T47D (cell line): ENCODE measurements at regions not wholly inside any gene's neighbourhood (a gene's known extent, or its start where the extent isn't known, plus 50 kb on each side); places are given as distances from the start of the nearest gene placed in this dataset.
"Not testable (repeated sequence)": the region's sequence is repeated elsewhere in the genome, so short reads cannot be mapped to it uniquely, and the experiment has no call there.

ENCODE experiments used
- DNase-seq, 2 experiments: peaks; one replicate each; pipeline versions ENCODE4 v3.0.0 to v3.0.0-alpha.2; 2011 to 2012; ENCODE audit warnings: low read depth in 1 of 2, low spot score in 1 of 2
- JUND ChIP-seq: IDR thresholded peaks from 2 replicates; pipeline ENCODE4 v1.6.1; 2012; ENCODE audit warnings: low read depth
- in situ Hi-C: cut with HindIII; loops from 2 replicates; pipeline ENCODE4 v1.10.0; 2016; ENCODE audit warnings: low sequenced_read_pairs, low pct_unique_long_range_greater_than_20kb

DNA sequence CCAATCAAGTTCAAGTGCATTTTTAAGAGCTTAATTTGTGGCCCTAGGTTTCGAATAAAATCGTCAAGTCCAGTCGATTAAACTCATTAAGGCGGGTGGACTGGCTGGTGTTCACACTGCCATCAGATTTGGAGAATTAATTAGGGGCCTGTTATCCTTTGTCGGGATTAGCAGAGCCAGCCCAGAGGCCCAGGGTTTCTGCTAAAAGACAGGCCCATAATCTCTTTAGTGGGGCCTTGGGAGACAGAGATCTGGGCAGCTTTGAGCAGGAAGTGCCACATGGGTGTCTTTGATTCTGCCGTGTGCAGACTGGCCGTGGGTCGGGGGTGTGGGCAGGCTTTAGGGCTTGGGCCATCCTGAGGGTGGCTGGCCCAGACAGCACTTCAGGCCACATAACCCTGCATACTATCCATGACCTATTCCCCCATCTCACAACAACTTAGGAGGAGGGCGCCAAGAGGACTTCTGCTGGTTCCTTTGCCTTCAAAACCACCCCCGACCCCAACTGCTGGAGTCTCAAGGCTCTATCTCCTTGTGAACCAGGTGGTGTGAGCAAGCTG lies 94.7 kb downstream of the PLXNA1 start:
- in situ Hi-C loops: no loop called here
- no peak for DNase-seq
- TF ChIP-seq JUND: no peak

DNA sequence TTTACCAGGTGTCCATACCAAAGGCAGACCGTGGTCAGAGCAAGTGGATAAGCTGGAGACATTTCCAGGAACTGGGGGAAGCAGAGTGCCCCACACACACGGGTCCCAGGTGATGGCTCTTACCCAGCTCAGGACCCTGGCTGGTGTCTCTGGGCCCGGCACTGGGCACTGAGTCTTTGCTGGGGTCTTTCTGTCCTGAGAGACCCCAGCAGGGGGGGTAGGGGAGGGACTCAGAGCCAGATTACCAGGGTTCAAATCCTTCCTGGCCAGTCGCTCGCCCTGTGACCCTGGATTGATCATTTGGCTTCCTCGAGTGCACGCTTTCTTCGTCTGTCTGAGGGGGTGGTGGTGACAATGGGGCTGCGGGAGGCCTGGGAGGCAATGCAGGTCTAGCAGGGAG lies 95.7 kb downstream of the PLXNA1 start:
- no peak for DNase-seq
- no peak for TF ChIP-seq JUND
- in situ Hi-C loops: no loop called here

DNA sequence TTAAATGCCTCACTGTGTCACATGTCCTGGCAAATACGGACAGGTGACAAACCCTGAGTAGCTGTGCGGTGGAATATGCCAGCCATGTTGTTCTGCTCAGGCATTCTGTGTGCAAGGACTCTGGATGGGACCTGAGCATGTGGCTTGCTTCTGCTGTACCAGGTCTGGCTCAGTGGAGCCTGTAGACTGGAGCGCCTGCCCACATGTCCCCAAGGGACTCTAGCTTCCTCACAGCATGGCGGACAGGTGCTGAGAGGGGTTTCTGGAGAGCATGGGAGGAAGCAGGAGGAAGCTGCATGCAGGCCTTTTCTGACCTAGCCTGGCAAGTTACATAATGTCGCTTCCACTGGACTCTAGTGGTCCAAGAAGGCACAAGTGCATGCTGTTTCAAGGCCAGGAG lies 96.3 kb downstream of the PLXNA1 start:
- no peak for DNase-seq
- no peak for TF ChIP-seq JUND
- in situ Hi-C loops: no loop called here

DNA sequence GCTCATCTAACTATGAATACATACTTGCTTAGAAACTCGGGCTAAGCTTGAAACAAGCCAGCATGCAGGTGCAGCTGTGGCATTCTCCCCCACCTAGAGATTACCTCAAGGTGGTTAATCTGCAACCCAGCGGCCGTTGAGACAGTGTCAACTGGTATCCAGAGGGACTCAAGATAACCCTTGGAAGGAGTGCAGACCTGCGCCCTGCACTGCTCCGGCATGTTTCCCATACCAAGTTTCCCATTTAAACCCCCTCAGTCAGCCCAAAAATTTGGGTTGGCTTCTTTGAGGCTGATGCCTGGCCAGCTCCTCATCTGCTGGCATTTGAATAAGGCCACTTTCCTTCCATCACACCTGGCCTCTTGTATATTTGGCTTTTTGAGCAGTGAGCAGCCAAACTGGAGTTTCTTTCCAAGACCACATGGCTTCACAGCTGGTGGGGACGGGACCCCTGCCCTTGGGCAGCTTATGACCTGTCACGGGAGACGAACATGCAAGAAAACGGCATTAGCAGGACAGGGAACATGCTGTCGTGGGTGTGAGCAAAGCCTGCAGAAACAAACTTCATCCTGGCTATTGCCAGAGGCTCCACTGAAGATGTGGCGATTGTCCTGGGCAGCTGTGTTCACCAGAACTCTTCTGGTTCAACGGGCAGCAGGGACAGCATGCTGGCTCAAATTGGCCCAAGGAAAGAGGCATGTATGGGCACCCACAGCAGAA lies 98.2 kb downstream of the PLXNA1 start:
- DNase-seq: no peak
- TF ChIP-seq JUND: no peak
- in situ Hi-C loops: no loop called here

DNA sequence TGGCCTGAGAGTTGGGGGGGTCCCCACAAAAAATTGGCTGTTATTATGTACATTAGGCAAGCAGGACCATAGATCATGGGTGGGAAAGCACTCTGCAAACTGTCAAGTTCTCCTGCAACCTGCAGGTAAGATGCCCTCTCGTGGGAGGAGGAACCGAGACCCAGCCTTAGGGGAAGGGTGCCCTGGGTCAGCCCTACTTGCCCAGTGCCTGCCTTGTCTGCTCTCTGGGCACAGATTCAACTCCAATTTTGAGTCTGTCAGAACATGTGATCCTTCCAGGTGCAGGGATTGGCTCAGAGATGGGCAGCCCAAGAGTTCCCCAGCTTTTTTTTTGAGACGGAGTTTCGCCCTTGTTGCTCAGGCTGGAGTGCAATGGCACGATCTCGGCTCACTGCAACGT lies 99.2 kb downstream of the PLXNA1 start:
- no peak for TF ChIP-seq JUND
- in situ Hi-C loops: no loop called here
- peak in 1 of 2 experiments; percentile 45 for DNase-seq

DNA sequence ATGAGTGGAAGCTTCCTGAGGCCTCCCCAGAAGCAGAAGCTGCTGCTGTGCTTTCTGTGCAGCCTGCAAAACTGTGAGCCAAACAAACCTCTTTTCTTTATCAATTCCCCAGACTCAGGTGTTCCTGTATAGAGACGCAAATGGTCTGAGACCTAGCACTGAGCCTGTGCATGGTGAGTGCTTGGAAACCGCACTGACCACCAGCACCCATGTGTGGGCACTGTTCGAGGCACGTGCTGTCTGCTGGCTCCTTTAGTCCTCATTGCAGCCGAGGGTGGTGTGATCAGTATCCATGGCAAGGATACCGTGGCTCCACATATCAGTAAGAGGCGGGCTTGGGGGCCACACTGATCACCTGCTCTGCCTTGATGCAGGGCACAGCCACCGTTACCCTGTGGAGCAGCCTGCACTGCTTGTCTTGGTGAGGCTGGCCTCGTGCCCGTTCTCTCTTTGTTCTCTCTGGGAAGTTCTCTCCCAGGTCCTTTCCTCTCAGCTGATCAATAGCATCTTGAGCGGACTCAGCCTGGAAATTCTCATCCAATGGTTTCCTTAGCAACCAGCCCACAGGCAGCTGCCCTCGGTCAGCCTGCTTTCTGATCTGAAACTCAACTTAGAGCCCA lies 101.0 kb downstream of the PLXNA1 start:
- in situ Hi-C loops: no loop called here
- no peak for TF ChIP-seq JUND
- no peak for DNase-seq

DNA sequence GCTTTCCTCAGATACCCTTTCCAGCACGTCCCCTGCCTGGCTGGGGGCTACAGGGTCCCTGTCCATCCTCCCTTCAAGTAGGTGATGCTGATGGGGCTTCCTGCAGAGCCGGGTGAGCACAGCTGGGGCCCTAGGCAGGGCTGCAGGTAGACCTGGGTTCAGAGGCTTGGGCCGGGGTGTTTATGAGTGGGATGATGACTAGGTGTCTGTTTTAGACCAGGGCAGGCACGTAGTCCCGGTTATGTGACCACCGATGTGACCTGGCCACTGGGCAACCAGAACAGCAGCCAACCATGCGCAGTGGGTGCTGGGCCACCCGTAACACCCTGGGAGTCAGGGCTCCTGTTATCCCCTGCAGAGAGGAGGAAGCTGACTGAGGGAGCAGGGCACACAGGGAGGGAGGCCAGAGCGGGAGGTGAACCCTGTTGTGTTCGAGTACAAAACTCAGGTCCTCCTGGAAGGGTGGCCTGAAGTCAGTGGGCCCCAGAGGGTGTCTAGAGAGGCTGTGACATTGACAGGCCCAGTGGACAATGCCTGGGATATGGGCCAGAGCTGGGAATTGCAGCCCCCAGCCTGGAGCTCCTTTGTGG lies 101.6 kb downstream of the PLXNA1 start:
- no peak for DNase-seq
- no peak for TF ChIP-seq JUND
- in situ Hi-C loops: no loop called here

DNA sequence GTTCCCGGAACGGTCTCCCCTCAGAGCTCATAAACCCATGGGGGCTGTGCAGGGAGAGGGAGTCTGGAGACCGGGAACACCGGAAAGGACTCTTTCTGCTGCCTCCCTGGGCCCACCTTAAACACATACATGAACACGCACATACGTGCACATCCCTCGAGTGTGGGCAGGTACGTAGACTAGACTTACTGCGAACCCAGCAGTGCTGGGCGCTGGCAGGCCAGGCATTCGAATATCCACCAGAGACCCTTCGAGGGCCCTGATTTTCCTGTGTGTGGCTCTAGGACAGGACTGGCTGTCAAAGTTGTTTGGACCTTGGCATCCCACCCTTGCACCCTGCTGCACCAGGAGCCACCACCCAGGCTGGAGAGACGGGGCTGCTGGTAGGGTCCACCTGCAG lies 102.7 kb downstream of the PLXNA1 start:
- in situ Hi-C loops: no loop called here
- TF ChIP-seq JUND: no peak
- DNase-seq: no peak

DNA sequence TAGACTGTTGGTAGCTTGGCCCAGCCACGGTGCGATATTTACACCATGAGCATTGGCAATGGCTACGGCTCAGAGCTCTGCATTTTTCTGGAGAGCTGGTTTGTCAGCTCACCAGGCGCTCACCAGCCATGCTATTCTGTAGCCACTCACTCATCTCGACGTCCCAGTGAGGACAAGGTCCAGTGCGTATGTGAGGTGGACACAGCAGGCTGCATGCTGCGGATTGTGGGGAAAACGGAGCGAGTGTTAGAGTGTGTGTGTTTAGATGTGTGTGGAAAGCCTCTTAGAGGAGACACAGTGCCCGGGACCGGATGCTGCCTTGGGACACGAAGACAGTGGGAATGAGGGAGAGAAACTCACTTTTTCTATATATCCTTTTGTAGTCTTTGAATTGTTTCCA lies 103.7 kb downstream of the PLXNA1 start:
- in situ Hi-C loops, DNase-seq: not testable (repeated sequence)

DNA sequence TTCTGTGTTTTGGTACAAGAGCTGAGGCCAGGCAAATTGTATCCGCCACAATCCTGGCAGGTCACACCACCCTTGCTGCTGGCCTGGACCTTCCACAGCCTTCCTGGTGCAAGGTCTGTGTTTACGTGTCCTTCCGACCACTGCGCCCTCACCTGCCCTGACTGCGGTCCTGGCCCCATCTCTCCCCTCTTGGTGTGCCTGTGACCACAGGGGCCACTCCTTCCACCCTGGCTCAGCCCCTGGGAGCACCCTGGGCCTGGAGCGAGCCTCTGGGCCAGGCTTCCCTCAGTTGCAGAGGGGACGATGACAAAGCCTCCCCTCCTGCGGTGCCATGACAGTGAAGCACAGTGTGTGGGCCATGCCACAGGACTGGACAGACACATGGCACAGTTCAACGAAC lies 104.5 kb downstream of the PLXNA1 start:
- DNase-seq: no peak
- TF ChIP-seq JUND: no peak
- in situ Hi-C loops: no loop called here

DNA sequence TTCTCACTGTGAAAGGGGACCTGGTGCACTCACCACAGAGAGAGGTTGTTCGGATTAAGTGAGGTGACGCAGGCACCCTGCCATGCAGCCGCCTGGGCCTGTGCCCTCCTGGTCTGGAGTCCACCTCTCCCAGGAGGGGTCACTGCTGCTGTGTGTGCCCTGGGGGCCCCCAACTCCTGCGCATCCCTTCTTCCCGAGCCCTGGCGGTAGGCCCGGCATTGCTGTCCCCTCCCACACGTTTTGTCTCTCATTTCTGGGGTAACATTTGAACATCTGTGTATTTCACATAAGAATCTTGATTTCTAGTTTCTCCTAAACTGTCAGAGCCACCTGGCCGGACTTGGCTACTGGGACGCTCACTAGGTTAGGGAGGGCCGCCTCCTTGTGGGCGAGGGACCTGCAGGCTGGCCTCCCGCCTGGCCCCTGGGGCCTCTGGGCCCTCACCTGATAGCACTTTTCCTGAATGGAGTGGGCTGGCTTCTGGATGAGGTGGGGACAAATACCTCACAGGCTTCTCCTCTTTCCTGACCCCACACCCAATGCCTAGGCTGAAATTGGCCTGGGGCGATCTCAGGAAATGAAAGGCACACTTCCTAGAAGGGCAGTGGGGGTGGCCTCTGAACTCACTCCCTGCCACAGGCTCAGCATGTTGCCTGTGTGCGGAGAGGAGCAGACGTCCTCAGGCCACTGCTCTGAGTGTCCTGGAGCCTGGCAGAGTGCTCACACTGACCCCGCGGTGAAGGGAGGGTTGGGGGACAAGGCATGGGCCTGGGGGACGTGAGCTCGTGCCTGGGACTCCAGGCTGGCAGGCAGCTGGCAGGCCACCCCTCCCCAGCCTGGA lies 104.2 kb upstream of the PRR23E start:
- DNase-seq: no peak
- in situ Hi-C loops: no loop called here
- no peak for TF ChIP-seq JUND

DNA sequence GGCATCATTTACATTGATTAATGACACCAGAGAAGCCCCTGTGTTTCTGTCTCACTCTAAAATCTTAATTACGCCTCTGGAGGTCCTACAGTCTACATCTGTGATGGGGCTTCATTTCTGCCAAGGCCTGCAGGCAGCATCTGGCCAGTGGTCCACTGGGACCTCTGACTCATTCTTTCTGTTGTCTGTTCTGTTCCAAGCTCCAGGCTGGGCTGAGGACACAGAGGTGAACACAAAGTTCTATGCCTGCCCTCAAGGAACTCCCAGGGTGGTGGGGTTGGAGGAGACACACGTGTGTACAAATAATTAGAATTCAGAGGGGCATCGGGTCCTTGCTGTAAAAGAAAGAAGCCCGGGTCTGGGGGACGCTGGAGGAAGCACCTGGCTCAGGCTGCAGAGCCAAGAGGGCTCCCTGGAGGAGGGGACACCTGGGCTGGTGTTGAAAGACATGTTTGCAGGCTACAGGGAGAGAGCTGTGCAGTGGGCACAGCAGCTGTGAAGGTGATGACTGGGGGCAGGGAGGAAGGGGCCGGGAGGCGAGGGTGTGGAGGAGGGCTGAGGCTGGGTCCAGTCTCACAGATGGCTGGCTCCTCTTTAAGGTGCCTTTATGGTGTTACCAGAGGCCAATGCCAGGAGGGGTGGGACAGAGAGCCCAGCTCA lies 103.3 kb upstream of the PRR23E start:
- no peak for DNase-seq
- in situ Hi-C loops: no loop called here
- TF ChIP-seq JUND: no peak
